Osteoblast (primary cell): ENCODE measurements at regions not wholly inside any gene's neighbourhood (a gene's known extent, or its start where the extent isn't known, plus 50 kb on each side); places are given as distances from the start of the nearest gene placed in this dataset.

Source experiments
- DNase-seq: peaks from one replicate; pipeline ENCODE4 v3.0.0; 2011; ENCODE audit warnings: low spot score, mixed read lengths; ENCODE audit not compliant: insufficient read length; ENCODE audit errors: missing footprints
- H2AFZ ChIP-seq: 2 replicates; pipeline ENCODE4 v1.6.0; 2011; ENCODE audit warnings: mild to moderate bottlenecking, low read length
- H3K27ac ChIP-seq: 2 replicates; pipeline ENCODE4 v1.5.1; 2011; ENCODE audit warnings: mild to moderate bottlenecking, low read depth, low read length, moderate library complexity
- H3K27me3 ChIP-seq: 2 replicates; pipeline ENCODE4 v1.6.0; 2012; ENCODE audit warnings: mild to moderate bottlenecking, control low read depth, inconsistent platforms, low read length, moderate library complexity; ENCODE audit not compliant: insufficient read depth
- H3K36me3 ChIP-seq: 2 replicates; pipeline ENCODE4 v1.5.1; 2011; ENCODE audit warnings: mild to moderate bottlenecking, low read length, control low read depth, moderate library complexity; ENCODE audit not compliant: insufficient read depth
- H3K4me1 ChIP-seq: 2 replicates; pipeline ENCODE4 v1.5.1; 2011; ENCODE audit warnings: mild to moderate bottlenecking, low read length, control low read depth, moderate library complexity; ENCODE audit not compliant: insufficient read depth
- H3K4me2 ChIP-seq: 2 replicates; pipeline ENCODE4 v1.6.0; 2011; ENCODE audit warnings: mild to moderate bottlenecking, low read length; ENCODE audit not compliant: insufficient read depth
- H3K4me3 ChIP-seq: fragments of 200-600 bp; sonication (generic); 3 replicates; pipeline ENCODE4 v1.5.1; 2012; ENCODE audit warnings: mild to moderate bottlenecking, low read length, inconsistent platforms; ENCODE audit not compliant: insufficient read depth
- H3K79me2 ChIP-seq: 2 replicates; pipeline ENCODE4 v1.6.0; 2012; ENCODE audit warnings: mild to moderate bottlenecking, low read length, control low read depth, inconsistent platforms; ENCODE audit not compliant: insufficient read depth
- H3K9me3 ChIP-seq: 2 replicates; pipeline ENCODE4 v1.5.1; 2011; ENCODE audit warnings: low read depth, low read length, control low read depth
- H4K20me1 ChIP-seq: 2 replicates; pipeline ENCODE4 v1.6.0; 2012; ENCODE audit warnings: mild to moderate bottlenecking, low read length, control low read depth; ENCODE audit not compliant: insufficient read depth
- TF ChIP-seq, protein P1 (sequence below): IDR thresholded peaks from 2 replicates; pipeline ENCODE4 v1.5.1; 2011; ENCODE audit warnings: mild to moderate bottlenecking, low read depth, low read length, moderate library complexity; ENCODE audit errors: extremely low read depth

DNA sequence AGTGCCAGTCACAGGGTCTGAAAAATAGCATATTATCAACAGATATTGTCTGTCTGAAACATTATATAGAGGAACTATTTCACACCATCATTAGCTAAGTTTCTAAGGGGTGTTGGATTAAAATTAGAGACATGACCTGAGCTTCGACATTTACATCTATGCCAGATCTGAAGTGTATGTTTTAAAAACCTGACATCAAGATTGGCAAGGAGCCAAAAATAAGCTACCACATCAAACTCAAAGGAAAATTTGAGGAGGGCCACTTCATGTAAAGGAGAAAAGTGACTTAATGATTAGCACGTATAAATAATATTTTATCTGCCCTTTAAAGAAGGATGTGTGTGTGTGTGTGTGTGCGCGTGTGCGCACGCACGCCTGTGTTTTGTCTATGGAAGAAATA, 752.0 kb upstream of the GRM7 start:
- Histone ChIP-seq H3K27ac (no peak overlapping the region), H4K20me1 (no peaks in the 10 kb centered on the region), H3K79me2 (no peaks in the 10 kb centered on the region), H3K27me3 (no peaks in the 10 kb centered on the region), H3K4me1 (no peaks in the 10 kb centered on the region), H3K36me3 (no peaks in the 10 kb centered on the region), H3K4me2 (no peak overlapping the region), H3K9me3 (no peaks in the 10 kb centered on the region), H2AFZ (no peak overlapping the region), H3K4me3 (no peak overlapping the region)
- TF ChIP-seq, protein P1, sequence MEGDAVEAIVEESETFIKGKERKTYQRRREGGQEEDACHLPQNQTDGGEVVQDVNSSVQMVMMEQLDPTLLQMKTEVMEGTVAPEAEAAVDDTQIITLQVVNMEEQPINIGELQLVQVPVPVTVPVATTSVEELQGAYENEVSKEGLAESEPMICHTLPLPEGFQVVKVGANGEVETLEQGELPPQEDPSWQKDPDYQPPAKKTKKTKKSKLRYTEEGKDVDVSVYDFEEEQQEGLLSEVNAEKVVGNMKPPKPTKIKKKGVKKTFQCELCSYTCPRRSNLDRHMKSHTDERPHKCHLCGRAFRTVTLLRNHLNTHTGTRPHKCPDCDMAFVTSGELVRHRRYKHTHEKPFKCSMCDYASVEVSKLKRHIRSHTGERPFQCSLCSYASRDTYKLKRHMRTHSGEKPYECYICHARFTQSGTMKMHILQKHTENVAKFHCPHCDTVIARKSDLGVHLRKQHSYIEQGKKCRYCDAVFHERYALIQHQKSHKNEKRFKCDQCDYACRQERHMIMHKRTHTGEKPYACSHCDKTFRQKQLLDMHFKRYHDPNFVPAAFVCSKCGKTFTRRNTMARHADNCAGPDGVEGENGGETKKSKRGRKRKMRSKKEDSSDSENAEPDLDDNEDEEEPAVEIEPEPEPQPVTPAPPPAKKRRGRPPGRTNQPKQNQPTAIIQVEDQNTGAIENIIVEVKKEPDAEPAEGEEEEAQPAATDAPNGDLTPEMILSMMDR = no peak
- DNase-seq = no peak

GRCh38 chr3:6110451-6110850, 750.5 kb upstream of the GRM7 start:
- H4K20me1 ChIP-seq = no peaks in the 10 kb centered on the region
- TF ChIP-seq, protein P1 = no peak
- H3K4me1 ChIP-seq = no peaks in the 10 kb centered on the region
- H3K36me3 ChIP-seq = no peaks in the 10 kb centered on the region
- no peak overlapping the region for H3K27ac ChIP-seq
- H3K4me2 ChIP-seq = no peak overlapping the region
- no peaks in the 10 kb centered on the region for H3K79me2 ChIP-seq
- no peaks in the 10 kb centered on the region for H3K9me3 ChIP-seq
- DNase-seq = no peak
- H2AFZ ChIP-seq = no peak overlapping the region
- no peaks in the 10 kb centered on the region for H3K27me3 ChIP-seq
- H3K4me3 ChIP-seq = no peak overlapping the region

GRCh38 chr3:6112546-6112945, 748.4 kb upstream of the GRM7 start:
- Histone ChIP-seq H3K4me1 (no peaks in the 10 kb centered on the region), H3K27me3 (no peaks in the 10 kb centered on the region), H3K36me3 (no peaks in the 10 kb centered on the region), H3K27ac (no peak overlapping the region), H2AFZ (no peak overlapping the region), H3K9me3 (no peaks in the 10 kb centered on the region), H3K4me3 (no peak overlapping the region), H3K79me2 (no peaks in the 10 kb centered on the region), H3K4me2 (no peak overlapping the region), H4K20me1 (no peaks in the 10 kb centered on the region)
- DNase-seq = no peak
- TF ChIP-seq, protein P1 = no peak

- Histone ChIP-seq H3K27me3 (no peaks in the 10 kb centered on the region), H3K4me2 (no peak overlapping the region), H3K4me3 (no peak overlapping the region), H3K36me3 (no peaks in the 10 kb centered on the region), H3K9me3 (no peaks in the 10 kb centered on the region), H3K27ac (no peak overlapping the region), H4K20me1 (no peaks in the 10 kb centered on the region), H3K79me2 (no peaks in the 10 kb centered on the region), H2AFZ (no peak overlapping the region), H3K4me1 (no peaks in the 10 kb centered on the region)
- TF ChIP-seq, protein P1 = no peak
- no peak for DNase-seq
These were observed 747.6 kb upstream of the GRM7 start for GRCh38 chr3:6113338-6113737.
